GM23248 (cell line): ENCODE measurements at regions not wholly inside any gene's neighbourhood (a gene's known extent, or its start where the extent isn't known, plus 50 kb on each side); places are given as distances from the start of the nearest gene placed in this dataset.

Experiments used
- DNase-seq: peaks from one replicate; pipeline ENCODE4 v3.0.0-alpha.2; 2015
- H2AFZ ChIP-seq: fragments of 200-600 bp; sonication (generic); 2 replicates; pipeline ENCODE4 v1.6.1; 2016; ENCODE audit warnings: antibody characterized with exemption
- H3F3A ChIP-seq: fragments of 200-600 bp; sonication (generic); 2 replicates; pipeline ENCODE4 v1.6.1; 2016; ENCODE audit warnings: mild to moderate bottlenecking, antibody characterized with exemption, mixed run types; ENCODE audit not compliant: insufficient read depth
- H3K27ac ChIP-seq: fragments of 200-600 bp; sonication (generic); 2 replicates; pipeline ENCODE4 v1.5.1; 2016; ENCODE audit warnings: mild to moderate bottlenecking
- H3K27me3 ChIP-seq: fragments of 200-600 bp; sonication (generic); replicated peaks from 2 replicates; pipeline ENCODE4 v1.6.1; 2016; ENCODE audit warnings: mild to moderate bottlenecking; ENCODE audit not compliant: insufficient read depth
- H3K36me3 ChIP-seq: fragments of 200-600 bp; sonication (generic); 2 replicates; pipeline ENCODE4 v1.6.1; 2016; ENCODE audit warnings: low read depth, mild to moderate bottlenecking
- H3K4me1 ChIP-seq: fragments of 200-600 bp; sonication (generic); 2 replicates; pipeline ENCODE4 v1.6.1; 2016; ENCODE audit warnings: mild to moderate bottlenecking; ENCODE audit not compliant: insufficient read depth
- H3K4me2 ChIP-seq: fragments of 200-600 bp; sonication (generic); one replicate; pipeline ENCODE4 v1.6.1; 2016; ENCODE audit warnings: mild to moderate bottlenecking; ENCODE audit not compliant: unreplicated experiment
- H3K4me3 ChIP-seq: fragments of 200-600 bp; sonication (generic); 2 replicates; pipeline ENCODE4 v1.5.1; 2016; ENCODE audit warnings: mild to moderate bottlenecking
- H3K79me2 ChIP-seq: fragments of 200-600 bp; sonication (generic); 2 replicates; pipeline ENCODE4 v1.6.1; 2016; ENCODE audit warnings: mild to moderate bottlenecking; ENCODE audit not compliant: insufficient read depth
- H3K9ac ChIP-seq: fragments of 200-600 bp; sonication (generic); 2 replicates; pipeline ENCODE4 v1.6.1; 2016; ENCODE audit warnings: mild to moderate bottlenecking
- H3K9me2 ChIP-seq: fragments of 200-600 bp; sonication (generic); 2 replicates; pipeline ENCODE4 v1.6.1; 2016; ENCODE audit warnings: mixed run types, mild to moderate bottlenecking, moderate library complexity; ENCODE audit not compliant: insufficient read depth
- H3K9me3 ChIP-seq: fragments of 200-600 bp; sonication (generic); one replicate; pipeline ENCODE4 v1.6.1; 2017; ENCODE audit warnings: low read depth
- H4K20me1 ChIP-seq: fragments of 200-600 bp; sonication (generic); 2 replicates; pipeline ENCODE4 v1.6.0; 2016; ENCODE audit not compliant: insufficient read depth
- EZH2 ChIP-seq: fragments of 200-600 bp; sonication (generic); IDR thresholded peaks from 2 replicates; pipeline ENCODE4 v1.6.1; 2018; ENCODE audit warnings: antibody characterized with exemption, mild to moderate bottlenecking; ENCODE audit not compliant: insufficient read depth, poor library complexity, severe bottlenecking
- EZH2phosphoT487 ChIP-seq: fragments of 200-600 bp; sonication (generic); IDR thresholded peaks from 2 replicates; pipeline ENCODE4 v1.6.1; 2018; ENCODE audit warnings: antibody characterized with exemption, moderate library complexity, mild to moderate bottlenecking, low read depth; ENCODE audit not compliant: insufficient read depth
- WGBS, 2 experiments: methylation state at CpG; one replicate each; pipeline ENCODE4 v1.1.6; 2015 to 2017; ENCODE audit warnings: low lambda C conversion rate in 2 of 2, low coverage in 1 of 2; ENCODE audit errors: missing lambda C conversion rate in 2 of 2; 5-methylcytosine and 5-hydroxymethylcytosine counted together
- in situ Hi-C: fragments of 300-500 bp; cut with MboI; formaldehyde crosslinking; loops from 2 replicates; pipeline ENCODE4 v1.15.0; 2020

- Histone ChIP-seq H3K9ac (no peak overlapping the region), H3K27me3 (peaks cover 10% of the 10 kb centered on the region; the same call in 1 of the 2 replicates), H3K79me2 (no peaks in the 10 kb centered on the region), H3K9me3 (no peaks in the 10 kb centered on the region), H3K27ac (no peak overlapping the region), H3K4me1 (no peaks in the 10 kb centered on the region), H4K20me1 (no peaks in the 10 kb centered on the region), H3K9me2 (no peaks in the 10 kb centered on the region), H3K4me3 (no peak overlapping the region), H2AFZ (no peak overlapping the region), H3K36me3 (no peaks in the 10 kb centered on the region), H3K4me2 (no peak overlapping the region), H3F3A (no peaks in the 10 kb centered on the region)
- TF ChIP-seq EZH2 (no peak), EZH2phosphoT487 (no peak)
- DNase-seq = no peak
- in situ Hi-C loops = no loop called here
These were observed 766.2 kb upstream of the KIRREL3 start for GRCh38 chr11:127766734-127767133.

DNA sequence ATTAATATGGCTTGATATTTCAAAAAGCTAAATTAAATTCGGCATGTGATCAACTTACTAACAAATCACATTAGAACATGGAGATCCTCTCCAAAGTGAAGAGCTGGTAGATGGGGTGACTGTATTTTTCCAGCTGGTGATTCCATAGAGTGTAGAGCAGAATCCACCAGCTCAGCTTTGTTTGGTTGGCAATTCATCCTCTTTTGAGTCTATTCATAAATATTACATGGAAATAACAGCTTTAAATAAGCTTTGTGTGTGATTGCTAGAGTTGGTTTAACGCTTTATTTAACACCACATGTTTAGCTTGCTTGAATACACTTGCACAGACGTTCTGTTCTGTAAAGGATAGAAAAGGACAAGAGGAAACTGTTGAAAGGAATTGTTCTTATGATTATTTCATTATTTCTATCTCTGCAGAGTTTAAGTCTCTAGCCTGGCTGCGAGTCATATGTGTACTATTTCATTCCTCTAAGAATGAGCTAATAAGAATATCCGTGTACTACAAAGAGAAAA is 738.3 kb upstream of the KIRREL3 start:
- no peaks in the 10 kb centered on the region for H3F3A ChIP-seq
- H3K27me3 ChIP-seq = no peaks in the 10 kb centered on the region; the same call in 1 of the 2 replicates
- no peak overlapping the region for H3K4me2 ChIP-seq
- H3K9me2 ChIP-seq = no peaks in the 10 kb centered on the region
- no peak for TF ChIP-seq EZH2phosphoT487
- no peak for TF ChIP-seq EZH2
- H4K20me1 ChIP-seq = no peaks in the 10 kb centered on the region
- no peak for DNase-seq
- H2AFZ ChIP-seq = no peak overlapping the region
- no peak overlapping the region for H3K4me3 ChIP-seq
- no peaks in the 10 kb centered on the region for H3K4me1 ChIP-seq
- 6 to 13% methylated on average over 5 of the region's 5 CpGs for WGBS, 2 experiments
- H3K9ac ChIP-seq = no peak overlapping the region
- H3K27ac ChIP-seq = no peak overlapping the region
- in situ Hi-C loops = no loop called here
- H3K36me3 ChIP-seq = no peaks in the 10 kb centered on the region
- H3K79me2 ChIP-seq = no peaks in the 10 kb centered on the region
- no peaks in the 10 kb centered on the region for H3K9me3 ChIP-seq

GRCh38 chr11:127737499-127737898 is 736.9 kb upstream of the KIRREL3 start:
- H3K27ac ChIP-seq = no peak overlapping the region
- H3K9me2 ChIP-seq = no peaks in the 10 kb centered on the region
- H3K9me3 ChIP-seq = no peaks in the 10 kb centered on the region
- H3K4me3 ChIP-seq = no peak overlapping the region
- 11 to 18% methylated on average over 2 of the region's 2 CpGs for WGBS, 2 experiments
- H3K27me3 ChIP-seq = no peaks in the 10 kb centered on the region; the same call in 1 of the 2 replicates
- in situ Hi-C loops = no loop called here
- no peak overlapping the region for H3K9ac ChIP-seq
- H3K4me1 ChIP-seq = no peaks in the 10 kb centered on the region
- H3F3A ChIP-seq = no peaks in the 10 kb centered on the region
- H4K20me1 ChIP-seq = no peaks in the 10 kb centered on the region
- H2AFZ ChIP-seq = no peak overlapping the region
- H3K4me2 ChIP-seq = no peak overlapping the region
- H3K79me2 ChIP-seq = no peaks in the 10 kb centered on the region
- TF ChIP-seq EZH2 (no peak), EZH2phosphoT487 (no peak)
- no peaks in the 10 kb centered on the region for H3K36me3 ChIP-seq
- no peak for DNase-seq

- DNase-seq = no peak
- Histone ChIP-seq H3F3A (no peaks in the 10 kb centered on the region), H2AFZ (no peak overlapping the region), H3K4me2 (no peak overlapping the region), H3K27me3 (no peaks in the 10 kb centered on the region), H3K4me3 (no peak overlapping the region), H3K79me2 (no peaks in the 10 kb centered on the region), H3K9ac (no peak overlapping the region), H3K9me3 (no peaks in the 10 kb centered on the region), H3K36me3 (no peaks in the 10 kb centered on the region), H3K4me1 (no peaks in the 10 kb centered on the region), H3K27ac (no peak overlapping the region), H4K20me1 (no peaks in the 10 kb centered on the region), H3K9me2 (no peaks in the 10 kb centered on the region)
- no peak for TF ChIP-seq EZH2
- TF ChIP-seq EZH2phosphoT487 = no peak
- in situ Hi-C loops = no loop called here
- WGBS, 2 experiments = 5 to 7% methylated on average over 4 of the region's 4 CpGs
These were observed 733.0 kb upstream of the KIRREL3 start for GRCh38 chr11:127733552-127733951.

DNA sequence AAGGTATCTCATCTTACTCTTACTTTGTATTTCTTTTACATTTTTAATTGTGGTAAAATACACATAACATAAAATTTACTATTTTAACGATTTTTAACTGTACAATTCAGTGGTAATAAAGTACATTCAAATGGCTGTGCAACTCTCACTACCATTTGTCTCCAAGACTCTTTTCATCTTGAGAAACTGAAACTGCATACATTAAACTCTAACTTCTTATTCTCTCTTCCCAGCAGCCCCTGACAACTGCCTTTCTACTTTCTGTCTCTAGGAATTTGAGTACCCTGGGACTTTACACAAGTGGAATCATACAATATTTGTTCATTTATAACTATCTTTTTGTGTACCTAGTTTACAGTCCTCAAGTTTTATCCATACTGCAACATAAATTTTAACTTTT is 725.8 kb upstream of the KIRREL3 start:
- Histone ChIP-seq H3K9me2 (no peaks in the 10 kb centered on the region), H3K79me2 (no peaks in the 10 kb centered on the region), H3K36me3 (no peaks in the 10 kb centered on the region), H3K27me3 (no peaks in the 10 kb centered on the region), H3K4me1 (no peaks in the 10 kb centered on the region), H3K9ac (no peak overlapping the region), H3K27ac (no peak overlapping the region), H3K4me3 (no peak overlapping the region), H3K4me2 (no peak overlapping the region), H3K9me3 (no peaks in the 10 kb centered on the region), H2AFZ (no peak overlapping the region), H4K20me1 (no peaks in the 10 kb centered on the region), H3F3A (no peaks in the 10 kb centered on the region)
- TF ChIP-seq EZH2 = no peak
- no peak for TF ChIP-seq EZH2phosphoT487
- 3 to 6% methylated on average over 1 of the region's 1 CpG for WGBS, 2 experiments
- no peak for DNase-seq
- in situ Hi-C loops = no loop called here
